ENCODE measurements at regions not wholly inside any gene's neighbourhood (a gene's known extent, or its start where the extent isn't known, plus 50 kb on each side); places are given as distances from the start of the nearest gene placed in this dataset.

GRCh38 chr5:164763206-164763605 is 1257.8 kb downstream of the MAT2B start:
- DNase-seq (ENCODE audit: extremely low spot score), result no peak
- CTCF ChIA-PET, result interaction anchor here (1.2 kb wide), 1 partner anchor 11 kb away, joined by 4 read pairs; no protein-coding TSS in a partner anchor
- TF ChIP-seq CTCF (IDR thresholded peaks at IDR 0.05; ENCODE audit: control extremely low read depth, extremely low read depth, low read depth, missing control alignments), result no peak
- POLR2A ChIA-PET, result no interaction called here

- no peak for TF ChIP-seq CTCF (IDR thresholded peaks at IDR 0.05; ENCODE audit: control extremely low read depth, extremely low read depth, low read depth, missing control alignments)
- ChIA-PET CTCF (no interaction called here), POLR2A (no interaction called here)
- DNase-seq (ENCODE audit: extremely low spot score), result no peak
These were observed 1266.7 kb downstream of the MAT2B start for GRCh38 chr5:164772122-164772521.

GRCh38 chr5:164784230-164784629 is 1278.8 kb downstream of the MAT2B start:
- TF ChIP-seq CTCF (IDR thresholded peaks at IDR 0.05; ENCODE audit: control extremely low read depth, extremely low read depth, low read depth, missing control alignments), result no peak
- ChIA-PET POLR2A (no interaction called here), CTCF (no interaction called here)
- no peak for DNase-seq (ENCODE audit: extremely low spot score)

- ChIA-PET POLR2A (no interaction called here), CTCF (no interaction called here)
- TF ChIP-seq CTCF (IDR thresholded peaks at IDR 0.05; ENCODE audit: control extremely low read depth, extremely low read depth, low read depth, missing control alignments), result no peak
- no peak for DNase-seq (ENCODE audit: extremely low spot score)
These were observed 1292.7 kb downstream of the MAT2B start for GRCh38 chr5:164798110-164798509.

- no peak for TF ChIP-seq CTCF (IDR thresholded peaks at IDR 0.05; ENCODE audit: control extremely low read depth, extremely low read depth, low read depth, missing control alignments)
- ChIA-PET POLR2A (no interaction called here), CTCF (interaction anchor here (0.8 kb wide), 1 partner anchor 86 kb away, joined by 3 read pairs; no protein-coding TSS in a partner anchor)
- peak; percentile 9 for DNase-seq (ENCODE audit: extremely low spot score)
These were observed 1294.0 kb downstream of the MAT2B start for GRCh38 chr5:164799391-164799790.

GRCh38 chr5:164801910-164802309 is 1296.5 kb downstream of the MAT2B start:
- CTCF ChIA-PET, result no interaction called here
- no peak for DNase-seq (ENCODE audit: extremely low spot score)
- POLR2A ChIA-PET, result no interaction called here
- TF ChIP-seq CTCF (IDR thresholded peaks at IDR 0.05; ENCODE audit: control extremely low read depth, extremely low read depth, low read depth, missing control alignments), result no peak

- peak; percentile 13 for DNase-seq (ENCODE audit: extremely low spot score)
- TF ChIP-seq CTCF (IDR thresholded peaks at IDR 0.05; ENCODE audit: control extremely low read depth, extremely low read depth, low read depth, missing control alignments), result no peak
- CTCF ChIA-PET, result no interaction called here
- POLR2A ChIA-PET, result no interaction called here
These were observed 1304.4 kb downstream of the MAT2B start for GRCh38 chr5:164809821-164810220.

All from GM10248 (cell line).